Activated CD4-positive, alpha-beta memory T cell treated with anti-CD3 and anti-CD28 coated beads for 36 hours (primary cell): ENCODE measurements at regions not wholly inside any gene's neighbourhood (a gene's known extent, or its start where the extent isn't known, plus 50 kb on each side); places are given as distances from the start of the nearest gene placed in this dataset.
A peak's percentile ranks its signal among the peaks of the same experiment; 100 is the strongest.

Experiments used
- CTCF ChIA-PET: fragments of 350-600 bp; sonication (Branson Sonifier 250); formaldehyde crosslinking; loops from one replicate; lab custom pipeline; 2021; ENCODE audit warnings: antibody characterized with exemption, inconsistent platforms; lab: Charles Lee
- POLR2A ChIA-PET: fragments of 350-600 bp; sonication (Branson Sonifier 250); formaldehyde crosslinking; loops from one replicate; lab custom pipeline; 2021; ENCODE audit warnings: antibody characterized with exemption; lab: Charles Lee
- DNase-seq: peaks from one replicate; pipeline ENCODE4 v3.0.0-alpha.2; 2020
- H3K27ac Mint-ChIP-seq: one replicate; pipeline ENCODE4 v1.8.0; 2021; ENCODE audit warnings: mixed read lengths
- H3K27me3 Mint-ChIP-seq: one replicate; pipeline ENCODE4 v1.8.0; 2021; ENCODE audit warnings: mixed read lengths
- H3K36me3 Mint-ChIP-seq: one replicate; pipeline ENCODE4 v1.8.0; 2021; ENCODE audit warnings: mixed read lengths
- H3K4me1 Mint-ChIP-seq: one replicate; pipeline ENCODE4 v1.8.0; 2021; ENCODE audit warnings: low read depth, mixed read lengths
- H3K4me3 Mint-ChIP-seq: one replicate; pipeline ENCODE4 v1.8.0; 2021; ENCODE audit warnings: mild to moderate bottlenecking, mixed read lengths
- H3K9me3 Mint-ChIP-seq: one replicate; pipeline ENCODE4 v1.8.0; 2021; ENCODE audit warnings: mixed read lengths
- intact Hi-C: fragments of 100-400 bp; cut with micrococcal nuclease; formaldehyde crosslinking; loops from one replicate; pipeline ENCODE4 v1.15.1; 2023

- Mint-ChIP-seq H3K9me3 (no peaks in the 10 kb centered on the region), H3K36me3 (no peaks in the 10 kb centered on the region), H3K4me3 (no peak overlapping the region), H3K4me1 (peaks cover 45% of the 10 kb centered on the region), H3K27me3 (no peaks in the 10 kb centered on the region), H3K27ac (no peak overlapping the region)
- no peak for DNase-seq
- intact Hi-C loops, result no loop called here
- ChIA-PET POLR2A (interaction anchor here (0.7 kb wide), 1 partner anchor 279 kb away, joined by 3 read pairs; no protein-coding TSS in a partner anchor), CTCF (interaction anchor here (0.6 kb wide), 1 partner anchor 432 kb away, joined by 3 read pairs; no protein-coding TSS in a partner anchor)
Measured at GRCh38 chr4:113826421-113826820, 64.9 kb upstream of the CAMK2D start.

- H3K36me3 Mint-ChIP-seq, result no peaks in the 10 kb centered on the region
- H3K27ac Mint-ChIP-seq, result no peak overlapping the region
- no peaks in the 10 kb centered on the region for H3K9me3 Mint-ChIP-seq
- H3K4me3 Mint-ChIP-seq, result no peak overlapping the region
- H3K4me1 Mint-ChIP-seq, result peaks cover 45% of the 10 kb centered on the region
- no peaks in the 10 kb centered on the region for H3K27me3 Mint-ChIP-seq
- ChIA-PET POLR2A (no interaction called here), CTCF (interaction anchor here (0.6 to 1.0 kb wide), 3 partner anchors 22 to 341 kb away, joined by 3 read pairs; no protein-coding TSS in a partner anchor)
- DNase-seq, result peak; percentile 24
- intact Hi-C loops, result no loop called here
Measured at GRCh38 chr4:113825272-113825671, 63.7 kb upstream of the CAMK2D start.

GRCh38 chr4:113824396-113824795 lies 62.9 kb upstream of the CAMK2D start:
- H3K4me1 Mint-ChIP-seq, result peaks cover 45% of the 10 kb centered on the region
- no peak overlapping the region for H3K4me3 Mint-ChIP-seq
- H3K27ac Mint-ChIP-seq, result no peak overlapping the region
- CTCF ChIA-PET, result interaction anchor here (0.6 to 1.0 kb wide), 2 partner anchors 21 to 342 kb away, joined by 3 read pairs; no protein-coding TSS in a partner anchor
- intact Hi-C loops, result loop anchor here (5.0 kb wide), 3 partner anchors 37 to 377 kb away; no protein-coding TSS in a partner anchor
- H3K9me3 Mint-ChIP-seq, result no peaks in the 10 kb centered on the region
- no peaks in the 10 kb centered on the region for H3K27me3 Mint-ChIP-seq
- DNase-seq, result no peak
- no peaks in the 10 kb centered on the region for H3K36me3 Mint-ChIP-seq
- POLR2A ChIA-PET, result no interaction called here

GRCh38 chr4:113823291-113823659 lies 61.7 kb upstream of the CAMK2D start:
- DNase-seq, result peak; percentile 18
- Mint-ChIP-seq H3K9me3 (no peaks in the 10 kb centered on the region), H3K27me3 (no peaks in the 10 kb centered on the region), H3K36me3 (no peaks in the 10 kb centered on the region), H3K4me3 (no peak overlapping the region), H3K4me1 (peaks cover 45% of the 10 kb centered on the region), H3K27ac (no peak overlapping the region)
- POLR2A ChIA-PET, result no interaction called here
- intact Hi-C loops, result loop anchor here (2.0 to 5.0 kb wide), 5 partner anchors 36 to 376 kb away; no protein-coding TSS in a partner anchor
- CTCF ChIA-PET, result no interaction called here

- CTCF ChIA-PET, result no interaction called here
- Mint-ChIP-seq H3K4me1 (peaks cover 45% of the 10 kb centered on the region), H3K27ac (no peak overlapping the region), H3K4me3 (no peak overlapping the region), H3K36me3 (no peaks in the 10 kb centered on the region), H3K9me3 (no peaks in the 10 kb centered on the region), H3K27me3 (no peaks in the 10 kb centered on the region)
- POLR2A ChIA-PET, result no interaction called here
- intact Hi-C loops, result loop anchor here (1.0 to 5.0 kb wide), 7 partner anchors 35 to 375 kb away; no protein-coding TSS in a partner anchor
- DNase-seq, result no peak
Measured at GRCh38 chr4:113822555-113823290, 61.2 kb upstream of the CAMK2D start.

- no peaks in the 10 kb centered on the region for H3K27me3 Mint-ChIP-seq
- POLR2A ChIA-PET, result no interaction called here
- H3K4me1 Mint-ChIP-seq, result peaks cover 45% of the 10 kb centered on the region
Measured at GRCh38 chr4:113821856-113822255, 60.3 kb upstream of the CAMK2D start.

GRCh38 chr4:113820108-113820507 lies 58.6 kb upstream of the CAMK2D start:
- no peak for DNase-seq
- intact Hi-C loops, result loop anchor here (5.0 kb wide), 3 partner anchors 33 to 373 kb away; no protein-coding TSS in a partner anchor
- CTCF ChIA-PET, result interaction anchor here (1.0 kb wide), 1 partner anchor 273 kb away, joined by 3 read pairs; no protein-coding TSS in a partner anchor
- POLR2A ChIA-PET, result no interaction called here
- Mint-ChIP-seq H3K9me3 (no peaks in the 10 kb centered on the region), H3K4me3 (no peak overlapping the region), H3K27ac (no peak overlapping the region), H3K36me3 (no peaks in the 10 kb centered on the region), H3K4me1 (peaks cover 35% of the 10 kb centered on the region), H3K27me3 (no peaks in the 10 kb centered on the region)

More at GRCh38 chr4:113821856-113822255, 60.3 kb upstream of the CAMK2D start:
- H3K27ac Mint-ChIP-seq, result no peak overlapping the region
- H3K9me3 Mint-ChIP-seq, result no peaks in the 10 kb centered on the region
- no peak for DNase-seq
- CTCF ChIA-PET, result no interaction called here
- intact Hi-C loops, result loop anchor here (1.0 to 5.0 kb wide), 7 partner anchors 35 to 375 kb away; no protein-coding TSS in a partner anchor
- no peak overlapping the region for H3K4me3 Mint-ChIP-seq
- no peaks in the 10 kb centered on the region for H3K36me3 Mint-ChIP-seq

GRCh38 chr4:113815826-113816225 lies 54.3 kb upstream of the CAMK2D start:
- no peaks in the 10 kb centered on the region for H3K36me3 Mint-ChIP-seq
- CTCF ChIA-PET, result no interaction called here
- no peak overlapping the region for H3K4me3 Mint-ChIP-seq
- peaks cover 2% of the 10 kb centered on the region for H3K4me1 Mint-ChIP-seq
- no peak for DNase-seq
- H3K27ac Mint-ChIP-seq, result no peak overlapping the region
- POLR2A ChIA-PET, result no interaction called here
- intact Hi-C loops, result no loop called here
- no peaks in the 10 kb centered on the region for H3K27me3 Mint-ChIP-seq
- no peaks in the 10 kb centered on the region for H3K9me3 Mint-ChIP-seq

- CTCF ChIA-PET, result no interaction called here
- DNase-seq, result no peak
- no peaks in the 10 kb centered on the region for H3K36me3 Mint-ChIP-seq
- H3K4me3 Mint-ChIP-seq, result no peak overlapping the region
- H3K4me1 Mint-ChIP-seq, result peaks cover under 1% of the 10 kb centered on the region
- no peak overlapping the region for H3K27ac Mint-ChIP-seq
- intact Hi-C loops, result no loop called here
- no peaks in the 10 kb centered on the region for H3K9me3 Mint-ChIP-seq
- H3K27me3 Mint-ChIP-seq, result no peaks in the 10 kb centered on the region
- POLR2A ChIA-PET, result no interaction called here
Measured at GRCh38 chr4:113811359-113811758, 49.8 kb upstream of the CAMK2D start.
